ENCODE measurements at regions not wholly inside any gene's neighbourhood (a gene's known extent, or its start where the extent isn't known, plus 50 kb on each side); places are given as distances from the start of the nearest gene placed in this dataset.
"Not testable (repeated sequence)": the region's sequence is repeated elsewhere in the genome, so short reads cannot be mapped to it uniquely, and the experiment has no call there.

- intact Hi-C loops (cut with micrococcal nuclease): no loop called here
- no peaks in the 10 kb centered on the region for H3K4me1 Mint-ChIP-seq
- H3K4me3 Mint-ChIP-seq: no peak overlapping the region
- WGBS (ENCODE audit: insufficient coverage): 93% methylated on average over 6 of the region's 6 CpGs
- no peak for DNase-seq
- Histone ChIP-seq H3K27ac (ENCODE audit: low read length) (no peak overlapping the region), H3K36me3 (ENCODE audit: control insufficient read depth, insufficient read depth, low read length) (no peaks in the 10 kb centered on the region), H3K4me3 (ENCODE audit: low read length) (no peak overlapping the region), H3K4me1 (ENCODE audit: control insufficient read depth, insufficient read depth, low read length) (no peaks in the 10 kb centered on the region), H3K9me3 (ENCODE audit: control insufficient read depth, insufficient read depth, low read length) (no peaks in the 10 kb centered on the region), H3K27me3 (ENCODE audit: control insufficient read depth, insufficient read depth, low read length) (no peaks in the 10 kb centered on the region)
- peaks cover 7 to 12% of the 10 kb centered on the region in 2 donors for H3K27me3 Mint-ChIP-seq (ENCODE audit: low read depth in 2 of 2)
- no peak for TF ChIP-seq CTCF (IDR thresholded peaks at IDR 0.05)
- no peaks in the 10 kb centered on the region for H3K36me3 Mint-ChIP-seq
- H3K27ac Mint-ChIP-seq: no peak overlapping the region
- H3K9me3 Mint-ChIP-seq: no peaks in the 10 kb centered on the region
- ATAC-seq: no peak
Observed at GRCh38 chr6:2598867-2599266, 151.9 kb downstream of the MYLK4 start.

- intact Hi-C loops (cut with micrococcal nuclease): no loop called here
- H3K4me3 Mint-ChIP-seq: no peak overlapping the region
- no peaks in the 10 kb centered on the region for H3K4me1 ChIP-seq (ENCODE audit: control insufficient read depth, insufficient read depth, low read length)
- no peaks in the 10 kb centered on the region for H3K9me3 ChIP-seq (ENCODE audit: control insufficient read depth, insufficient read depth, low read length)
- no peak for ATAC-seq
- H3K27me3 Mint-ChIP-seq (ENCODE audit: low read depth in 2 of 2): peaks cover 4 to 16% of the 10 kb centered on the region in 2 donors
- no peaks in the 10 kb centered on the region for H3K36me3 ChIP-seq (ENCODE audit: control insufficient read depth, insufficient read depth, low read length)
- WGBS (ENCODE audit: insufficient coverage): no CpG with 5 or more reads among the region's 4 CpGs
- H3K27me3 ChIP-seq (ENCODE audit: control insufficient read depth, insufficient read depth, low read length): no peaks in the 10 kb centered on the region
- no peaks in the 10 kb centered on the region for H3K36me3 Mint-ChIP-seq
- no peaks in the 10 kb centered on the region for H3K4me1 Mint-ChIP-seq
- no peaks in the 10 kb centered on the region for H3K9me3 Mint-ChIP-seq
- H3K27ac ChIP-seq (ENCODE audit: low read length): no peak overlapping the region
- TF ChIP-seq CTCF (IDR thresholded peaks at IDR 0.05): no peak
- H3K27ac Mint-ChIP-seq: no peak overlapping the region
- no peak overlapping the region for H3K4me3 ChIP-seq (ENCODE audit: low read length)
- DNase-seq: no peak
Observed at GRCh38 chr6:2597991-2598390, 152.7 kb downstream of the MYLK4 start.

GRCh38 chr6:2597457-2597856 is 153.3 kb downstream of the MYLK4 start:
- no CpG with 5 or more reads among the region's 2 CpGs for WGBS (ENCODE audit: insufficient coverage)
- not testable (repeated sequence) for H3K4me1 Mint-ChIP-seq

GRCh38 chr6:2596222-2596621 is 154.5 kb downstream of the MYLK4 start:
- intact Hi-C loops (cut with micrococcal nuclease): no loop called here
- Histone ChIP-seq H3K36me3 (ENCODE audit: control insufficient read depth, insufficient read depth, low read length) (no peaks in the 10 kb centered on the region), H3K4me3 (ENCODE audit: low read length) (no peak overlapping the region), H3K27ac (ENCODE audit: low read length) (no peak overlapping the region), H3K9me3 (ENCODE audit: control insufficient read depth, insufficient read depth, low read length) (no peaks in the 10 kb centered on the region), H3K27me3 (ENCODE audit: control insufficient read depth, insufficient read depth, low read length) (no peaks in the 10 kb centered on the region), H3K4me1 (ENCODE audit: control insufficient read depth, insufficient read depth, low read length) (no peaks in the 10 kb centered on the region)
- WGBS (ENCODE audit: insufficient coverage): 100% methylated on average over 1 of the region's 1 CpG
- no peak for ATAC-seq
- no peak overlapping the region for H3K27ac Mint-ChIP-seq
- peaks cover 3 to 19% of the 10 kb centered on the region in 2 donors for H3K27me3 Mint-ChIP-seq (ENCODE audit: low read depth in 2 of 2)
- no peak for TF ChIP-seq CTCF (IDR thresholded peaks at IDR 0.05)
- no peak for DNase-seq
- no peaks in the 10 kb centered on the region for H3K9me3 Mint-ChIP-seq
- no peak overlapping the region for H3K4me3 Mint-ChIP-seq
- no peaks in the 10 kb centered on the region for H3K4me1 Mint-ChIP-seq
- no peaks in the 10 kb centered on the region for H3K36me3 Mint-ChIP-seq

More at GRCh38 chr6:2597457-2597856, 153.3 kb downstream of the MYLK4 start:
- ATAC-seq; H3K9me3 Mint-ChIP-seq; H3K27me3 ChIP-seq (ENCODE audit: control insufficient read depth, insufficient read depth, low read length); H3K27ac Mint-ChIP-seq; H3K4me3 ChIP-seq (ENCODE audit: low read length); intact Hi-C loops (cut with micrococcal nuclease); DNase-seq; H3K4me1 ChIP-seq (ENCODE audit: control insufficient read depth, insufficient read depth, low read length); H3K4me3 Mint-ChIP-seq; H3K36me3 ChIP-seq (ENCODE audit: control insufficient read depth, insufficient read depth, low read length); H3K9me3 ChIP-seq (ENCODE audit: control insufficient read depth, insufficient read depth, low read length); H3K27ac ChIP-seq (ENCODE audit: low read length); H3K36me3 Mint-ChIP-seq: not testable (repeated sequence)
- peaks cover 3 to 19% of the 10 kb centered on the region in 2 donors for H3K27me3 Mint-ChIP-seq (ENCODE audit: low read depth in 2 of 2)

Measured in natural killer cell (primary cell).